22Rv1 (cell line): ENCODE measurements at regions not wholly inside any gene's neighbourhood (a gene's known extent, or its start where the extent isn't known, plus 50 kb on each side); places are given as distances from the start of the nearest gene placed in this dataset.
"Not testable (repeated sequence)": the region's sequence is repeated elsewhere in the genome, so short reads cannot be mapped to it uniquely, and the experiment has no call there.

Source experiments
- H3K27ac ChIP-seq: fragments of 450-650 bp; 2 replicates; pipeline ENCODE4 v1.5.1; 2017
- CTCF ChIP-seq: fragments of 450-650 bp; IDR thresholded peaks from 2 replicates; pipeline ENCODE4 v1.5.1; 2017; ENCODE audit warnings: mild to moderate bottlenecking
- ZFX ChIP-seq: fragments of 450-650 bp; IDR thresholded peaks from 2 replicates; pipeline ENCODE4 v1.6.1; 2017; ENCODE audit warnings: antibody characterized with exemption, borderline replicate concordance

DNA sequence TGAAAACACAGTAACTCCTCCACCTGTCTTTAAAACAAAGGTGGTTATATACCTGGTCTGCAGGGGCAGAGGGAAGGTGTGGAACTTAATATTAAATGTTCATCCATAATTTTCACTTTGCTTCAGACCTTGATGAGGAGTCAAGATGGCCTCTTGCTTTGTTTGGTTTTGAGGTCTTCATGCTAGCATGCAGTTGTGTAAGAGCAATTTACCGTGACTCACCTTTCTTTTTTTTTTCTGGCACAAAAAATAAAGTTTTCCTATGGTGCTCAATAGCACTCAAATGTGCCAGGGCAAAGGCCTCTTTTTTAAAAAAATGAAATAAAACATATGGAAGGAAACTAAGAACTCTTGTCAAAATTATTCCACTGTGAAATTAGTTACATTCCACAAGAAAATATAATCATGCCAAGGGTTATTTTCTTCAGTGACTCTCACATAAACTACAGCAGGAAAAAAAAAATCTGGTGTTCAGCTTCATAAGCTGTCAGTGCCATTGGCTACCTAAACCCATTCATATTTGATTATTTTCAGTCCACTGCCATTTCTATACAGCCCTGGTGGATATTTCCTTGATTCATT lies 128.2 kb downstream of the SLC7A11 start:
- H3K27ac ChIP-seq = no peak overlapping the region
- TF ChIP-seq CTCF (no peak), ZFX (no peak)

DNA sequence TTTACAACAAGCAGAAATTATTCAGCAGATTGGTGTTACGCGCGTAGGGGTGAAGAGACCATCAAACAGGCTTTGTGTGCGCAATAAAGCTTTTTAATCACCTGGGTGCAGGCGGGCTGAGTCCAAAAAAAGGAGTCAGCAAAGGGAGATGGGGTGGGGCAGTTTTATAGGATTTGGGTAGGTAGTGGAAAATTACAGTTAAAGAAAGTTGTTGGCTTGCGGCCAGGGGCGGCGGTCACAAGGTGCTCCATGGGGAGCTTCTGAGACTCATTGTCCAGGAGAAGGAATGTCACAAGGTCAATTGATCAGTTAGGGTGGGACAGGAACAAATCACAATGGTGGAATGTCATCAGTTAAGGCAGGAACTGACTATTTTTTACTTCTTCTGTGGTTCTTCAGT lies 129.3 kb downstream of the SLC7A11 start:
- not testable (repeated sequence) for H3K27ac ChIP-seq

DNA sequence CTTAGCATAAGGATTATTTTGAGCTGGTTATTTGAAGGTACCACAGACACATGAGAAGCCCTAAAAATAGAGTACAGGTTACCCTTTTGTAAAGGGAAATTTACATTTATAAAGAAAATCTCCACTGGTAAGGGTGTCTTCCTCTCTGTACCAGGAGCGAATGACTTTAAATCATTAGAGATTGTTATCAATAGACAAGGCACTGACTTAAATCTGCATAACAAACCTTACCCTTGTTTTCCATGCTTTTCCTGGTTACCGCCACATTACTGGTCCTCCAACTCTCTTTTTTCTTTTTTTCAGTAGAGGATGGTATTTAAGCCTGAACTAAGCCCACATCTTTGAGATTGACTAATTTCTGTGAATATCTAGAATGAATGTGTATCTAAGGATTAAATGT lies 129.8 kb downstream of the SLC7A11 start:
- no peak overlapping the region for H3K27ac ChIP-seq

GRCh38 chr4:138111462-138112000 lies 130.6 kb downstream of the SLC7A11 start:
- no peak for TF ChIP-seq CTCF
- TF ChIP-seq ZFX = no peak
- H3K27ac ChIP-seq = no peak overlapping the region

More for the DNA sequence above, 129.8 kb downstream of the SLC7A11 start:
- TF ChIP-seq ZFX = no peak
- no peak for TF ChIP-seq CTCF

DNA sequence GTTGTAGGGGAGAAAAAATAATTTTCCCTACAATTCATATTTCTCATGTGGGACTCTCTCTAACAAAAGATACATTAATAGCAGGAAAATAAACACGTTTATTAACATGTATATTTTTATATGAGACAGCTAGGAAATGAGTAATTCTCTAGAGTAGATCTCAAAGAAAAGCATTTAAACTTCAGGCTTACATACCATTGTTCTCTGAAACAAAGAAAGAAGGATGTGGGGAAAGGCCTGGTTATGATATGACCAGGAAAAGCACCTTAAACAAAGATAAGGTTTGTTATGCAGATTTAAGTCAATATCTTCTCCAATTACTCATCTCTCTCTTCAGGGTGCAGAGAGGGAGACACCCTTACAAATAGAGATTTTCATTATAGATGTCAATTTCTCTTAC lies 131.3 kb downstream of the SLC7A11 start:
- no peak overlapping the region for H3K27ac ChIP-seq
- no peak for TF ChIP-seq ZFX
- TF ChIP-seq CTCF = no peak

- H3K27ac ChIP-seq = no peak overlapping the region
- TF ChIP-seq ZFX = no peak
- no peak for TF ChIP-seq CTCF
These were observed 135.1 kb downstream of the SLC7A11 start for GRCh38 chr4:138107023-138107422.

DNA sequence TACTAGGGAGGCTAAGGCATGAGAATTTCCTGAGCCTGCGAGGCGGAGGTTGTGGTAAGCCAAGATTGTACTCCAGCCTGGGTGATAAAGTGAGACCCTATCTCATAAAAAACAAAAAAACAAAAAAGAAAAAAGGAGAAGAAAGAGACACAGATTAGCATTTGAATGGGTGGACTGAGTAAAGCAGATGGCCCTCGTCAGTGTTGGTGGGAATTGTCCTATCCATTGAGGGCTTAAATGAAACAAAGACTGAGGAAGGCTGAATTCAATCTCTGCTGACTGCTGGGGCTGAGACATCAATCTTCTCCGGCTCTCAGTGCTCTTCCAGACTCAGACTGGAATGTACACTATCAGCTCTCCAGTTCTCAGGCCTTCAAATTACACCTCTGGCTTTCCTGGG lies 136.8 kb downstream of the SLC7A11 start:
- no peak overlapping the region for H3K27ac ChIP-seq
- no peak for TF ChIP-seq CTCF
- no peak for TF ChIP-seq ZFX

DNA sequence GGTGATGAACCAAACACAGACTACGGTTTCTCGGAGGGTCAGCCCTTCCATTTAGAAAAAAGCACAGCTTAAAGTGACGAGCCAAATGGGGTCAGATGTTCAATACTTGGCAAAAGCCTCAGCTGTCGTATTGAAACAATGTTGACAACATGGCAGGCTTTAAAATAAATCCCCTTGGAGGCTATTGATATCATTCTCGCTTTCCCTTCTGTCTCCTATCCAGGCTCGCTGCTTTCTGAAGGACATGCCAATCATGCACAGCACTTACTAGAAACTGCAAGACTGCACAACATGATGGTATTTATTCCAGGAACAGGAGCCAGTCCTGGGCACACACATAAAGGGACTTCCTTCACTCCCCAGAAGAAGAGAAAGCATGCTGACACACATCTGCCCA lies 137.9 kb downstream of the SLC7A11 start:
- no peak overlapping the region for H3K27ac ChIP-seq
- TF ChIP-seq ZFX (no peak), CTCF (no peak)
